GM12864 (cell line): ENCODE measurements at regions not wholly inside any gene's neighbourhood (a gene's known extent, or its start where the extent isn't known, plus 50 kb on each side); places are given as distances from the start of the nearest gene placed in this dataset.

Experiments
- DNase-seq: peaks from one replicate; pipeline ENCODE4 v3.0.0-alpha.2; 2011; ENCODE audit warnings: low read depth
- H3K4me3 ChIP-seq: 2 replicates; pipeline ENCODE4 v1.5.1; 2011; ENCODE audit warnings: mild to moderate bottlenecking, low read depth, low read length, control low read depth
- CTCF ChIP-seq: IDR thresholded peaks from 2 replicates; pipeline ENCODE4 v1.5.1; 2011; ENCODE audit warnings: low read depth, mild to moderate bottlenecking, moderate library complexity, low read length, control low read depth, inconsistent platforms; ENCODE audit errors: missing control alignments

- no peak for TF ChIP-seq CTCF
- H3K4me3 ChIP-seq = no peak overlapping the region
- no peak for DNase-seq
These were observed 235.6 kb upstream of the HS6ST1 start for GRCh38 chr2:128554151-128554769.

- no peak for TF ChIP-seq CTCF
- no peak for DNase-seq
- H3K4me3 ChIP-seq = no peak overlapping the region
These were observed 236.8 kb upstream of the HS6ST1 start for GRCh38 chr2:128555433-128555832.

- no peak for DNase-seq
- TF ChIP-seq CTCF = no peak
- H3K4me3 ChIP-seq = no peak overlapping the region
These were observed 237.4 kb upstream of the HS6ST1 start for GRCh38 chr2:128556089-128556488.

GRCh38 chr2:128556633-128557032 is 238.0 kb upstream of the HS6ST1 start:
- DNase-seq = no peak
- TF ChIP-seq CTCF = no peak
- no peak overlapping the region for H3K4me3 ChIP-seq

GRCh38 chr2:128557069-128557468 is 238.4 kb upstream of the HS6ST1 start:
- no peak for DNase-seq
- TF ChIP-seq CTCF = no peak
- no peak overlapping the region for H3K4me3 ChIP-seq

GRCh38 chr2:128557831-128558241 is 239.2 kb upstream of the HS6ST1 start:
- no peak for TF ChIP-seq CTCF
- no peak for DNase-seq
- H3K4me3 ChIP-seq = no peak overlapping the region

- no peak for TF ChIP-seq CTCF
- DNase-seq = no peak
- no peak overlapping the region for H3K4me3 ChIP-seq
These were observed 239.8 kb upstream of the HS6ST1 start for GRCh38 chr2:128558441-128558840.
